AG04450 (cell line): ENCODE measurements at regions not wholly inside any gene's neighbourhood (a gene's known extent, or its start where the extent isn't known, plus 50 kb on each side); places are given as distances from the start of the nearest gene placed in this dataset.

ENCODE experiments used
- CTCF ChIA-PET: fragments of 300-600, 350-600 bp; formaldehyde crosslinking; extraction: SDS; loops from one replicate; lab custom pipeline; 2022; ENCODE audit warnings: antibody characterized with exemption, inconsistent platforms; lab: Charles Lee
- POLR2A ChIA-PET: fragments of 350-600 bp; formaldehyde crosslinking; extraction: SDS; loops from one replicate; lab custom pipeline; 2021; ENCODE audit warnings: antibody characterized with exemption, inconsistent platforms; lab: Yijun Ruan, JAX
- DNase-seq: peaks from one replicate; pipeline ENCODE4 v3.0.0-alpha.2; 2011; ENCODE audit warnings: low read depth, low spot score
- H3K27ac ChIP-seq: one replicate; pipeline ENCODE4 v1.5.1; 2012; ENCODE audit warnings: low read depth, low read length, control low read depth
- H3K27me3 ChIP-seq: one replicate; pipeline ENCODE4 v1.6.0; 2012; ENCODE audit warnings: low read length; ENCODE audit not compliant: control insufficient read depth, insufficient read depth
- H3K4me3 ChIP-seq: 2 replicates; pipeline ENCODE4 v1.5.1; 2011; ENCODE audit warnings: mild to moderate bottlenecking, low read depth, low read length, control low read depth
- H3K9me3 ChIP-seq: 2 replicates; pipeline ENCODE4 v1.5.1; 2012; ENCODE audit warnings: low read length; ENCODE audit not compliant: control insufficient read depth, insufficient read depth
- CTCF ChIP-seq: IDR thresholded peaks from 2 replicates; pipeline ENCODE4 v1.5.1; 2011; ENCODE audit warnings: low read depth, low read length, control low read depth, inconsistent platforms

- Histone ChIP-seq H3K4me3 (no peak overlapping the region), H3K27me3 (no peaks in the 10 kb centered on the region), H3K27ac (no peak overlapping the region), H3K9me3 (no peaks in the 10 kb centered on the region)
- no peak for DNase-seq
- POLR2A ChIA-PET: no interaction called here
- TF ChIP-seq CTCF: no peak
- CTCF ChIA-PET: no interaction called here
These were observed 1779.7 kb upstream of the CELF4 start for GRCh38 chr18:39345321-39345720.

- POLR2A ChIA-PET: no interaction called here
- CTCF ChIA-PET: no interaction called here
- no peak for TF ChIP-seq CTCF
- H3K27ac ChIP-seq: no peak overlapping the region
- H3K9me3 ChIP-seq: no peaks in the 10 kb centered on the region
- no peak overlapping the region for H3K4me3 ChIP-seq
- DNase-seq: no peak
- H3K27me3 ChIP-seq: no peaks in the 10 kb centered on the region
These were observed 1778.9 kb upstream of the CELF4 start for GRCh38 chr18:39344487-39344886.

- Histone ChIP-seq H3K27me3 (no peaks in the 10 kb centered on the region), H3K9me3 (no peaks in the 10 kb centered on the region), H3K27ac (no peak overlapping the region), H3K4me3 (no peak overlapping the region)
- TF ChIP-seq CTCF: no peak
- POLR2A ChIA-PET: no interaction called here
- DNase-seq: no peak
- CTCF ChIA-PET: no interaction called here
These were observed 1775.5 kb upstream of the CELF4 start for GRCh38 chr18:39341129-39341528.

- ChIA-PET POLR2A (no interaction called here), CTCF (no interaction called here)
- Histone ChIP-seq H3K27me3 (no peaks in the 10 kb centered on the region), H3K9me3 (no peaks in the 10 kb centered on the region), H3K27ac (no peak overlapping the region), H3K4me3 (no peak overlapping the region)
- no peak for DNase-seq
- no peak for TF ChIP-seq CTCF
These were observed 1774.8 kb upstream of the CELF4 start for GRCh38 chr18:39340418-39340817.

GRCh38 chr18:39329496-39330275 lies 1764.1 kb upstream of the CELF4 start:
- no peak for TF ChIP-seq CTCF
- DNase-seq: no peak
- H3K4me3 ChIP-seq: no peak overlapping the region
- H3K27ac ChIP-seq: no peak overlapping the region
- ChIA-PET CTCF (no interaction called here), POLR2A (no interaction called here)
- no peaks in the 10 kb centered on the region for H3K27me3 ChIP-seq
- no peaks in the 10 kb centered on the region for H3K9me3 ChIP-seq
